Naive thymus-derived CD4-positive, alpha-beta T cell (primary cell): ENCODE measurements at regions not wholly inside any gene's neighbourhood (a gene's known extent, or its start where the extent isn't known, plus 50 kb on each side); places are given as distances from the start of the nearest gene placed in this dataset.

Experiments
- ATAC-seq: fragments of 150-1000 bp; cut with Tn5 transposase; 2 replicates; pipeline ENCODE4 v1.10.0; 2021; ENCODE audit warnings: mild to moderate bottlenecking, moderate library complexity
- CTCF ChIA-PET: fragments of 350-600 bp; sonication (Branson Sonifier 250); formaldehyde crosslinking; loops from one replicate; lab custom pipeline; 2021; ENCODE audit warnings: antibody characterized with exemption; lab: Charles Lee
- POLR2A ChIA-PET: fragments of 350-600 bp; sonication (Branson Sonifier 250); formaldehyde crosslinking; loops from one replicate; lab custom pipeline; 2021; ENCODE audit warnings: antibody characterized with exemption, inconsistent platforms; lab: Charles Lee
- DNase-seq, 9 donors: peaks; one replicate each; pipeline versions ENCODE4 v3.0.0 to v3.0.0-alpha.2; 2020 to 2022; ENCODE audit warnings: mixed read lengths in 1 of 9
- H3K27ac ChIP-seq: one replicate; pipeline ENCODE4 v1.7.0; 2013; ENCODE audit warnings: mild to moderate bottlenecking, low read depth, low read length, moderate library complexity
- H3K27me3 ChIP-seq, 2 donors: one replicate each; pipeline ENCODE4 v1.7.0; 2013; ENCODE audit warnings: low read length in 2 of 2, mild to moderate bottlenecking in 2 of 2, moderate library complexity in 2 of 2; ENCODE audit not compliant: control insufficient read depth in 2 of 2, insufficient read depth in 2 of 2
- H3K36me3 ChIP-seq, 3 experiments: 1 replicate in 2 of 3; 2 replicates in 1 of 3; pipeline ENCODE4 v1.7.0; 2013; ENCODE audit warnings: low read length in 3 of 3, mild to moderate bottlenecking in 3 of 3, moderate library complexity in 1 of 3; ENCODE audit not compliant: insufficient read depth in 3 of 3, control insufficient read depth in 2 of 3
- H3K4me1 ChIP-seq, 2 donors: one replicate each; pipeline ENCODE4 v1.7.0; 2013; ENCODE audit warnings: low read length in 2 of 2, mild to moderate bottlenecking in 2 of 2, moderate library complexity in 1 of 2; ENCODE audit not compliant: control insufficient read depth in 2 of 2, insufficient read depth in 2 of 2
- H3K4me3 ChIP-seq: 2 replicates; pipeline ENCODE4 v1.7.0; 2013; ENCODE audit warnings: mild to moderate bottlenecking, low read length
- H3K9me3 ChIP-seq, 3 experiments: 1 replicate in 2 of 3; 2 replicates in 1 of 3; pipeline ENCODE4 v1.7.0; 2013; ENCODE audit warnings: low read length in 3 of 3; ENCODE audit not compliant: control insufficient read depth in 2 of 3
- H3K27ac Mint-ChIP-seq, 9 donors: one replicate each; pipeline ENCODE4 v1.8.0; 2020 to 2022; ENCODE audit warnings: mixed read lengths in 9 of 9, mild to moderate bottlenecking in 8 of 9, moderate library complexity in 5 of 9, inconsistent platforms in 2 of 9
- H3K27me3 Mint-ChIP-seq, 5 donors: one replicate each; pipeline ENCODE4 v1.8.0; 2021 to 2022; ENCODE audit warnings: mixed read lengths in 5 of 5, mild to moderate bottlenecking in 1 of 5
- H3K36me3 Mint-ChIP-seq, 5 donors: one replicate each; pipeline ENCODE4 v1.8.0; 2020 to 2022; ENCODE audit warnings: mixed read lengths in 5 of 5, mild to moderate bottlenecking in 3 of 5, inconsistent platforms in 1 of 5
- H3K4me1 Mint-ChIP-seq, 7 donors: one replicate each; pipeline ENCODE4 v1.8.0; 2020 to 2022; ENCODE audit warnings: mixed read lengths in 7 of 7, mild to moderate bottlenecking in 3 of 7, inconsistent platforms in 1 of 7
- H3K4me3 Mint-ChIP-seq, 10 donors: one replicate each; pipeline ENCODE4 v1.8.0; 2020 to 2022; ENCODE audit warnings: mild to moderate bottlenecking in 10 of 10, mixed read lengths in 10 of 10, moderate library complexity in 6 of 10, inconsistent platforms in 2 of 10
- H3K9me3 Mint-ChIP-seq, 11 donors: one replicate each; pipeline ENCODE4 v1.8.0; 2020 to 2022; ENCODE audit warnings: mixed read lengths in 11 of 11, mild to moderate bottlenecking in 4 of 11, inconsistent platforms in 1 of 11, moderate library complexity in 1 of 11
- intact Hi-C, 2 donors: fragments of 100-400 bp; cut with micrococcal nuclease; formaldehyde crosslinking; loops; one replicate each; pipeline ENCODE4 v1.15.1; 2023

DNA sequence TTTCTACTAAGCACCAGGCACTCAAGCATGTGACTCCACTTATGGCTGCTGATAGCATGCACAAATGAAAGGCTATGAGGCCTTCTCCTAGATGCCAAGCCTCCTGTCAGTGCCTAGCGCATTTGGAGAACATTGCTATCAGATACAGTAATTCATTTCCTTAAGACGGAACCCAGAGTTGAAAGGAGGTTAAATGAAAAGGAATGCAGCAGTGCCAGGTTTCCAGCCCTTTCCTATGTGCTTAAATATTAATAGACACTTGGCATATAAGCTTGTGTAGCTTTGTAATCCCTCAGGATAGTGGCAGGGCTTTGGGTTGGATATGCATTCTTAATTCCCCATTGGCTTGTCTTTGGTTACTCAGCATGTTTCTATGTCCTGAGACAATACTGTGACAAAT is 140.1 kb upstream of the FRY start:
- Mint-ChIP-seq H3K36me3 (no peaks in the 10 kb centered on the region), H3K27me3 (peaks cover 0 to 26% (median 10%) of the 10 kb centered on the region in 5 donors), H3K27ac (no peak overlapping the region), H3K9me3 (no peaks in the 10 kb centered on the region), H3K4me1 (peaks cover 0 to 3% (median 0%) of the 10 kb centered on the region in 7 donors), H3K4me3 (no peak overlapping the region)
- no peaks in the 10 kb centered on the region for H3K36me3 ChIP-seq
- DNase-seq (no peak), ATAC-seq (no peak)
- ChIA-PET CTCF (no interaction called here), POLR2A (no interaction called here)
- no peaks in the 10 kb centered on the region for H3K9me3 ChIP-seq
- no peaks in the 10 kb centered on the region for H3K27me3 ChIP-seq
- no peaks in the 10 kb centered on the region for H3K4me1 ChIP-seq
- H3K27ac ChIP-seq, result no peak overlapping the region
- intact Hi-C loops, result no loop called here
- H3K4me3 ChIP-seq, result no peak overlapping the region

DNA sequence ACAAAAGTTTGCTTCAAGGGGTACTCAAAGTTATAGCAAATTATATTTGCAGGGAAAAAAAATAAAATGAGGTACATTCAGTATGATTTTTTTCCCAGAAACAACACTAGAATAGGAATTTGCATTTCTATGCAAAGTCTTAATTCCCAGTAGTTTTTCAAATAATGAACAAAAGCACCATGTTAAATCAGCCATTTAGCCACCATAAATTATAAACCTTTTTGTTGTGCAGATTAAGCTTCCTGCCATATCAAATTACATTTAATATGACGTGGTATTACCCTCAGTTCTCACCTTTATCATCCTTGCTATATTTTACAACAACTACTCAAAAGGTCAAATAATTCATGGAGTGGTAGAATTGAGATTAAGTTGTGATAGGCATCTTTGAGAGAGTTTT is 136.6 kb upstream of the FRY start:
- Histone ChIP-seq H3K4me3 (no peak overlapping the region), H3K27ac (no peak overlapping the region), H3K36me3 (no peaks in the 10 kb centered on the region), H3K27me3 (no peaks in the 10 kb centered on the region), H3K9me3 (no peaks in the 10 kb centered on the region), H3K4me1 (no peaks in the 10 kb centered on the region)
- Mint-ChIP-seq H3K36me3 (peaks cover 0 to 3% (median 0%) of the 10 kb centered on the region in 5 donors), H3K27me3 (peaks cover 0 to 23% (median 10%) of the 10 kb centered on the region in 5 donors), H3K9me3 (no peaks in the 10 kb centered on the region), H3K27ac (no peak overlapping the region), H3K4me1 (peaks cover 0 to 18% (median 0%) of the 10 kb centered on the region in 7 donors), H3K4me3 (no peak overlapping the region)
- ATAC-seq (no peak), DNase-seq (no peak)
- ChIA-PET CTCF (no interaction called here), POLR2A (no interaction called here)
- intact Hi-C loops, result no loop called here

DNA sequence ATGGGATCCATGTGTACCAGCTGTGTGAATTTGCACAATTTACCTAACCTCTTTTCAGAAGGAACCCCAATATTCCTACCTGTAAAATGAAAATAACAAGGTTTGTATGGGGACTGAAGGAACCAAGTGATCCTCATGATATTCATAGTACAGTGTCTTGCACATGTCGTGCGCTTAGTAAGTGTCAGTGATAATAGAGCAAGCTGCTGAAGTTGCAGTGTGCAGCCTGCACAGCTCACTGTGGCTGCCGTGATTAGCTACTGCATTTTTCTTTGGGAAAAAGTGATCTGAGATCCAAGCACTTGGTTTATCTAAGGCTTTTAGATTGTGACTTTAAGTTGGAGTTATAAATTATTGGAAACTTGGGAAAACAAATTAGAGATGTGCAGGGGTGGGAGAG is 135.9 kb upstream of the FRY start:
- ATAC-seq, result no peak
- intact Hi-C loops, result no loop called here
- Histone ChIP-seq H3K27ac (no peak overlapping the region), H3K9me3 (no peaks in the 10 kb centered on the region), H3K4me3 (no peak overlapping the region), H3K27me3 (no peaks in the 10 kb centered on the region), H3K4me1 (no peaks in the 10 kb centered on the region), H3K36me3 (no peaks in the 10 kb centered on the region)
- peaks cover 0 to 4% (median 0%) of the 10 kb centered on the region in 5 donors for H3K36me3 Mint-ChIP-seq
- H3K27me3 Mint-ChIP-seq, result peaks cover 0 to 29% (median 10%) of the 10 kb centered on the region in 5 donors
- no peak for DNase-seq
- POLR2A ChIA-PET, result no interaction called here
- H3K4me1 Mint-ChIP-seq, result peaks cover 0 to 18% (median 0%) of the 10 kb centered on the region in 7 donors
- H3K9me3 Mint-ChIP-seq, result no peaks in the 10 kb centered on the region
- CTCF ChIA-PET, result no interaction called here
- H3K27ac Mint-ChIP-seq, result peak overlapping the region in 1 of 9 donors; percentile 12
- no peak overlapping the region for H3K4me3 Mint-ChIP-seq

DNA sequence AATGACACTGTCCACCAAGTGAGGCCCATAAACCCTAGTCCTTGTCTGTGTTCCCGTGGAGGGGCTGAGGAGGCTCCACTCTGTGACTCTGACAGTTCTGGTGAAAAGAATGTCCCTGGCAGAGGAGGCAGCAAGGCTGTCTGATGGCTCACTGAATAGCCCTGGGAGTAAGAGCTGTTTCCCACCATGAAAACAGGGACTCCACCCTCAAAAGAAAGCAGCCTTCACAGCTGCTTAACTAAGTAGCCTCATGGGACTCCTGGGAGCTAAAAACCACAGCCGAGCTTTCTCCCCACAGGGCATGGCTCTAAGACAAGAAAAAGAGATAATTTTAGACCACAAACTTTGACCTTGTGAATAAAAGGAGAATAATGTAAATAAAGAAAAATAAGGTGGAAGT is 135.1 kb upstream of the FRY start:
- H3K36me3 Mint-ChIP-seq, result peaks cover 0 to 9% (median 0%) of the 10 kb centered on the region in 5 donors
- ChIA-PET POLR2A (no interaction called here), CTCF (interaction anchor here (1.4 kb wide), 1 partner anchor 14 kb away, joined by 3 read pairs; no protein-coding TSS in a partner anchor)
- peaks cover 0 to 18% (median 0%) of the 10 kb centered on the region in 7 donors for H3K4me1 Mint-ChIP-seq
- no peak overlapping the region for H3K27ac Mint-ChIP-seq
- Histone ChIP-seq H3K9me3 (no peaks in the 10 kb centered on the region), H3K4me3 (no peak overlapping the region), H3K27ac (no peak overlapping the region), H3K36me3 (no peaks in the 10 kb centered on the region), H3K27me3 (no peaks in the 10 kb centered on the region), H3K4me1 (no peaks in the 10 kb centered on the region)
- no peak for ATAC-seq
- no peak for DNase-seq
- peaks cover 0 to 34% (median 10%) of the 10 kb centered on the region in 5 donors for H3K27me3 Mint-ChIP-seq
- H3K9me3 Mint-ChIP-seq, result no peaks in the 10 kb centered on the region
- no peak overlapping the region for H3K4me3 Mint-ChIP-seq
- intact Hi-C loops, result no loop called here

DNA sequence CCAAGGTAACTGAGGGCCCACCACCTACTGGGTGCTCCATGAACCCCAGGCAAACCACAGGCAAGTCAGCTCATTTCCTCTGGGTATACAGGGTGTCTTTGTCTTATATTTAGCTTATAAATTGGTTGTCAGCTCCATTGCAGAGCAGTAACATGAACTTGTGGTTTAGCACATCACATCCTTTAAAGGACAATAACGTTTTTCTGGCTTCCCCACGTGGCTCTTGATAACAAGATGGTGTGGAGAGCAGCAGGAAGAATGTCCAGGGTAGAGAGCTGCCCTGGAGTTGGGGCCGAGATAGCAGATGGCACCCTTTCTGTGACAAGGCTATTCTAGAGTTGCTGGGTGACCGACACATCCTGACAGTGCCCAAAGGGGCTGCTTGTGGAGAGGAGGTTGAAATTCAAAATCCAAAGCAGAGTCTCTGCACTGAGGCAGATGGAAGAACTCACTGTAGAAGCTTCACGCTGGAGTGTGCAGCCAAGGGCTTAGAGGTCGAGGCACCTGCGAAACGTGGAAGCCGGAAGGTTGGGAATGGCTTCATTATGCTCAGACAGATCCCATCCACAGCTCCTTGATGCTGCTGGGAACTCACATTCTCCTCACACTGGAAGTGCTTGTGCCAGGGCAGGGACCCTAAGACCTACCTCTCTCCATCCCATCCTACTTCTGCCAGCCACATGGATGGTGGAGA is 133.0 kb upstream of the FRY start:
- H3K36me3 ChIP-seq, result no peaks in the 10 kb centered on the region
- H3K36me3 Mint-ChIP-seq, result peaks cover 0 to 9% (median 0%) of the 10 kb centered on the region in 5 donors
- POLR2A ChIA-PET, result no interaction called here
- CTCF ChIA-PET, result interaction anchor here (1.6 kb wide), 1 partner anchor 11 kb away, joined by 11 read pairs; no protein-coding TSS in a partner anchor
- no peaks in the 10 kb centered on the region for H3K27me3 ChIP-seq
- H3K27me3 Mint-ChIP-seq, result peaks cover 0 to 41% (median 6%) of the 10 kb centered on the region in 5 donors
- intact Hi-C loops, result no loop called here
- no peak for DNase-seq
- no peaks in the 10 kb centered on the region for H3K4me1 ChIP-seq
- H3K9me3 ChIP-seq, result no peaks in the 10 kb centered on the region
- H3K4me3 Mint-ChIP-seq, result peak overlapping the region in 1 of 10 donors; percentile 36
- ATAC-seq, result peak; percentile 32
- peaks cover 0 to 35% (median 0%) of the 10 kb centered on the region in 7 donors for H3K4me1 Mint-ChIP-seq
- H3K9me3 Mint-ChIP-seq, result no peaks in the 10 kb centered on the region
- no peak overlapping the region for H3K27ac ChIP-seq
- H3K27ac Mint-ChIP-seq, result no peak overlapping the region
- no peak overlapping the region for H3K4me3 ChIP-seq

DNA sequence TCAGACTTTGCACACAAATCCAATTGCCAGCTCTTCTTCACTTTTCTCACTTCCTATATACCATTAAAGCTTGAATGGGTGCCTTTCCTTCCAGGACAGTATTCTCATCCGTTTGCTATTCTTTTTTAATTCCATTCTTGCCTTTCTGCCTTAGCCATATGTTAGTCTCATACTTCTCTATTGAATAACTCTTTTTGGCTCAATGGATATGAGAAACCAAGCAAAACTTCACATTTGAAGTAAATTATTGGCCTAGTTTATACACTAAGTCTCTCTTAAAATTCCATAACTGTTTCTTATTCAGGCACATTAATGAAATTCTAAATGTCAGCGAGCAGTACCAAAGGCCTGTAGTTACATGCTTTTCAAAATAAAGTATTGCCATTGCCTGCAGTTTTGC is 129.6 kb upstream of the FRY start:
- H3K36me3 Mint-ChIP-seq, result peaks cover 0 to 9% (median 0%) of the 10 kb centered on the region in 5 donors
- no peak overlapping the region for H3K27ac Mint-ChIP-seq
- ChIA-PET POLR2A (no interaction called here), CTCF (no interaction called here)
- intact Hi-C loops, result no loop called here
- Histone ChIP-seq H3K36me3 (no peaks in the 10 kb centered on the region), H3K4me3 (no peak overlapping the region), H3K4me1 (no peaks in the 10 kb centered on the region), H3K27me3 (no peaks in the 10 kb centered on the region), H3K9me3 (no peaks in the 10 kb centered on the region), H3K27ac (no peak overlapping the region)
- DNase-seq (no peak), ATAC-seq (no peak)
- H3K27me3 Mint-ChIP-seq, result peaks cover 0 to 38% (median 5%) of the 10 kb centered on the region in 5 donors
- H3K4me3 Mint-ChIP-seq, result no peak overlapping the region
- H3K4me1 Mint-ChIP-seq, result peaks cover 0 to 43% (median 0%) of the 10 kb centered on the region in 7 donors
- H3K9me3 Mint-ChIP-seq, result no peaks in the 10 kb centered on the region
